IMR-90 (cell line): ENCODE measurements at regions not wholly inside any gene's neighbourhood (a gene's known extent, or its start where the extent isn't known, plus 50 kb on each side); places are given as distances from the start of the nearest gene placed in this dataset.

Experiments
- ATAC-seq: fragments of 200-7000 bp; cut with Tn5 transposase; 2 replicates; pipeline ENCODE4 v1.9.1; 2020; ENCODE audit warnings: low read depth, mild to moderate bottlenecking, moderate library complexity
- BruUV-seq: library from RNA; stranded (reverse); fragments of 400-500 nt; replicated peaks from 2 replicates; lab custom pipeline; 2021; lab: Mats Ljungman, UMichigan
- CTCF ChIA-PET: fragments of 300-600 bp; formaldehyde crosslinking; extraction: SDS; loops from one replicate; lab custom pipeline; 2021; ENCODE audit warnings: antibody characterized with exemption; lab: Yijun Ruan, JAX
- POLR2A ChIA-PET: fragments of 300-600 bp; sonication (Branson Sonifier 250); formaldehyde crosslinking; loops from one replicate; lab custom pipeline; 2022; ENCODE audit warnings: antibody characterized with exemption; ENCODE audit not compliant: unreplicated experiment; lab: Charles Lee
- DNase-seq: peaks from one replicate; pipeline ENCODE4 v3.0.0; 2013
- H2AFZ ChIP-seq: replicated peaks from 2 replicates; pipeline ENCODE3; 2013; ENCODE audit warnings: low read length, mild to moderate bottlenecking; ENCODE audit not compliant: poor library complexity
- H2AK5ac ChIP-seq: 2 replicates; pipeline ENCODE4 v1.6.1; 2013; ENCODE audit warnings: low read depth, low read length, inconsistent platforms
- H2AK9ac ChIP-seq: replicated peaks from 2 replicates; pipeline ENCODE3; 2013; ENCODE audit warnings: mild to moderate bottlenecking, low read depth, low read length, moderate library complexity; ENCODE audit not compliant: poor library complexity
- H2BK120ac ChIP-seq: 2 replicates; pipeline ENCODE4 v1.6.1; 2013; ENCODE audit warnings: low read depth, low read length, inconsistent platforms
- H2BK15ac ChIP-seq: 3 replicates; pipeline ENCODE4 v1.6.1; 2013; ENCODE audit warnings: low read depth, low read length, inconsistent platforms
- H2BK20ac ChIP-seq: 2 replicates; pipeline ENCODE4 v1.6.1; 2013; ENCODE audit warnings: low read depth, mild to moderate bottlenecking, inconsistent platforms, low read length, moderate library complexity
- H2BK5ac ChIP-seq: 2 replicates; pipeline ENCODE4 v1.6.1; 2013; ENCODE audit warnings: mild to moderate bottlenecking, low read depth, low read length, inconsistent platforms; ENCODE audit not compliant: poor library complexity, severe bottlenecking
- H3K14ac ChIP-seq: replicated peaks from 2 replicates; pipeline ENCODE4 v1.6.1; 2013; ENCODE audit warnings: low read depth, low read length, inconsistent platforms
- H3K18ac ChIP-seq: 2 replicates; pipeline ENCODE4 v1.6.1; 2013; ENCODE audit warnings: low read depth, low read length, control low read depth
- H3K23ac ChIP-seq: 2 replicates; pipeline ENCODE4 v1.6.1; 2013; ENCODE audit warnings: low read depth, low read length, inconsistent platforms
- H3K27ac ChIP-seq: 2 replicates; pipeline ENCODE4 v1.5.1; 2013; ENCODE audit warnings: mild to moderate bottlenecking, control low read depth, low read length; ENCODE audit not compliant: insufficient read depth
- H3K27me3 ChIP-seq: 2 replicates; pipeline ENCODE4 v1.6.1; 2013; ENCODE audit warnings: low read length; ENCODE audit not compliant: control insufficient read depth, insufficient read depth
- H3K36me3 ChIP-seq: 2 replicates; pipeline ENCODE4 v1.6.1; 2013; ENCODE audit warnings: low read length, mixed read lengths; ENCODE audit not compliant: control insufficient read depth, insufficient read depth
- H3K4ac ChIP-seq: 2 replicates; pipeline ENCODE4 v1.6.1; 2013; ENCODE audit warnings: low read depth, low read length, inconsistent platforms
- H3K4me1 ChIP-seq: 2 replicates; pipeline ENCODE4 v1.6.1; 2013; ENCODE audit warnings: low read length, mixed read lengths; ENCODE audit not compliant: control insufficient read depth, insufficient read depth
- H3K4me2 ChIP-seq: 2 replicates; pipeline ENCODE4 v1.6.1; 2013; ENCODE audit warnings: low read depth, mild to moderate bottlenecking, control low read depth, low read length, moderate library complexity
- H3K4me3 ChIP-seq: 2 replicates; pipeline ENCODE4 v1.5.1; 2013; ENCODE audit warnings: low read depth, mild to moderate bottlenecking, control low read depth, low read length, moderate library complexity; ENCODE audit not compliant: insufficient read depth
- H3K56ac ChIP-seq: 2 replicates; pipeline ENCODE4 v1.6.1; 2013; ENCODE audit warnings: low read length, inconsistent platforms; ENCODE audit not compliant: insufficient read depth; ENCODE audit errors: extremely low read depth
- H3K79me1 ChIP-seq, 2 experiments: 2 replicates each; pipeline ENCODE4 v1.6.1; 2013; ENCODE audit warnings: low read length in 2 of 2, inconsistent platforms in 1 of 2, low read depth in 1 of 2
- H3K9ac ChIP-seq: 2 replicates; pipeline ENCODE4 v1.6.1; 2013; ENCODE audit warnings: low read depth, low read length, control low read depth
- H3K9me1 ChIP-seq: 2 replicates; pipeline ENCODE4 v1.6.1; 2013; ENCODE audit warnings: low read length, inconsistent platforms; ENCODE audit not compliant: insufficient read depth
- H3K9me3 ChIP-seq: 2 replicates; pipeline ENCODE4 v1.6.1; 2013; ENCODE audit warnings: low read length; ENCODE audit not compliant: control insufficient read depth, insufficient read depth
- H4K20me1 ChIP-seq: 2 replicates; pipeline ENCODE4 v1.6.1; 2013; ENCODE audit warnings: low read length, inconsistent platforms; ENCODE audit not compliant: insufficient read depth
- H4K5ac ChIP-seq: 2 replicates; pipeline ENCODE4 v1.6.1; 2013; ENCODE audit warnings: mild to moderate bottlenecking, low read depth, low read length, control low read depth
- H4K8ac ChIP-seq, 2 experiments: 2 replicates each; pipeline ENCODE4 v1.6.1; 2013; ENCODE audit warnings: low read depth in 2 of 2, low read length in 2 of 2, control low read depth in 1 of 2, inconsistent platforms in 1 of 2
- H4K91ac ChIP-seq: 2 replicates; pipeline ENCODE4 v1.6.1; 2013; ENCODE audit warnings: low read depth, low read length, inconsistent platforms; ENCODE audit not compliant: insufficient read depth
- BHLHE40 ChIP-seq: fragments of 150-350 bp; IDR thresholded peaks from 2 replicates; pipeline ENCODE4 v1.6.1; 2016; ENCODE audit warnings: mild to moderate bottlenecking, low read depth, low read length
- CEBPB ChIP-seq: IDR thresholded peaks from 2 replicates; pipeline ENCODE4 v1.6.1; 2012; ENCODE audit warnings: low read depth, low read length, improper control_type of control experiment
- FOS ChIP-seq: fragments of 150-350 bp; IDR thresholded peaks from 2 replicates; pipeline ENCODE4 v1.6.1; 2016; ENCODE audit warnings: low read depth, low read length
- MXI1 ChIP-seq: IDR thresholded peaks from 2 replicates; pipeline ENCODE4 v1.6.1; 2012; ENCODE audit warnings: low read depth, mild to moderate bottlenecking, low read length, moderate library complexity, borderline replicate concordance
- POLR2A ChIP-seq: IDR thresholded peaks from 2 replicates; pipeline ENCODE4 v1.6.1; 2012; ENCODE audit warnings: mild to moderate bottlenecking, low read depth, low read length
- RFX5 ChIP-seq: IDR thresholded peaks from 2 replicates; pipeline ENCODE4 v1.8.0; 2012; ENCODE audit warnings: low read depth, mild to moderate bottlenecking, low read length, moderate library complexity
- SMC3 ChIP-seq: fragments of 150-350 bp; IDR thresholded peaks from 2 replicates; pipeline ENCODE4 v1.6.1; 2016; ENCODE audit warnings: low read depth, mild to moderate bottlenecking, antibody characterized with exemption, low read length, moderate library complexity
- USF2 ChIP-seq: fragments of 150-350 bp; IDR thresholded peaks from 2 replicates; pipeline ENCODE4 v1.6.1; 2017; ENCODE audit warnings: mild to moderate bottlenecking, antibody characterized with exemption, low read length, low read depth
- WGBS, 2 experiments: methylation state at CpG; one replicate each; pipeline versions ENCODE4 v1.1.5 to v1.1.7; 2013; ENCODE audit warnings: missing lambda C conversion rate in 2 of 2; ENCODE audit not compliant: insufficient read length in 1 of 2; ENCODE audit errors: extremely low coverage in 2 of 2; 5-methylcytosine and 5-hydroxymethylcytosine counted together
- dilution Hi-C: fragments of 300-500 bp; cut with HindIII; formaldehyde crosslinking; loops from one replicate; pipeline ENCODE4 v1.14.3; 2018; ENCODE audit warnings: low sequenced_read_pairs; ENCODE audit not compliant: unreplicated experiment
- in situ Hi-C: fragments of 300-500 bp; cut with MboI; formaldehyde crosslinking; loops from 3 replicates; pipeline ENCODE4 v1.14.3; 2019; ENCODE audit warnings: low sequenced_read_pairs, inconsistent platforms, mixed read lengths
- intact Hi-C: fragments of 100-400 bp; cut with micrococcal nuclease; formaldehyde crosslinking; loops from 2 replicates; pipeline ENCODE4 v1.10.0; 2022

- H3K4ac ChIP-seq: no peak overlapping the region
- H3K23ac ChIP-seq: no peak overlapping the region; the same call in 1 of the 2 replicates
- dilution Hi-C loops (no loop called here), in situ Hi-C loops (no loop called here), intact Hi-C loops (no loop called here)
- no peak overlapping the region for H3K4me2 ChIP-seq
- H2AFZ ChIP-seq: no peak overlapping the region
- H3K18ac ChIP-seq: no peak overlapping the region
- DNase-seq (no peak), ATAC-seq (no peak)
- H3K4me3 ChIP-seq: no peak overlapping the region
- H3K9me3 ChIP-seq: no peaks in the 10 kb centered on the region
- WGBS, 2 experiments: 50% methylated on average over 1 of the region's 1 CpG; no CpG with 5 or more reads in 1 of the 2 experiments
- no peak overlapping the region for H3K9ac ChIP-seq
- no TSS peak for BruUV-seq
- peaks cover 13% of the 10 kb centered on the region; the same call in 1 of the 2 replicates for H3K4me1 ChIP-seq
- H2AK5ac ChIP-seq: no peak overlapping the region
- H3K14ac ChIP-seq: no peak overlapping the region
- H3K27me3 ChIP-seq: peaks cover 2% of the 10 kb centered on the region; the same call in 1 of the 2 replicates
- no peaks in the 10 kb centered on the region for H3K36me3 ChIP-seq
- H3K9me1 ChIP-seq: peaks cover 15% of the 10 kb centered on the region
- no peak overlapping the region for H2BK5ac ChIP-seq
- H2BK15ac ChIP-seq: no peak overlapping the region
- ChIA-PET POLR2A (no interaction called here), CTCF (no interaction called here)
- peaks cover 15% of the 10 kb centered on the region; the same call in 1 of the 2 replicates for H4K20me1 ChIP-seq
- no peak overlapping the region for H4K91ac ChIP-seq
- no peak overlapping the region for H2AK9ac ChIP-seq
- H4K5ac ChIP-seq: no peak overlapping the region
- H4K8ac ChIP-seq: no peak overlapping the region
- H3K56ac ChIP-seq: no peak overlapping the region
- H3K79me1 ChIP-seq: 0 out of 4 replicates have a peak, but pooled peaks cover 0 to 2% of the 10 kb centered on the region in 2 experiments
- no peak overlapping the region for H2BK120ac ChIP-seq
- TF ChIP-seq POLR2A (no peak), MXI1 (no peak), SMC3 (no peak), USF2 (no peak), FOS (no peak), RFX5 (no peak), CEBPB (no peak), BHLHE40 (no peak)
- no peak overlapping the region for H2BK20ac ChIP-seq
- no peak overlapping the region for H3K27ac ChIP-seq
These were observed 162.6 kb upstream of the TOP1 start for GRCh38 chr20:40866056-40866455.
